OCI-LY3 (cell line): ENCODE measurements at regions not wholly inside any gene's neighbourhood (a gene's known extent, or its start where the extent isn't known, plus 50 kb on each side); places are given as distances from the start of the nearest gene placed in this dataset.

Experiments used
- EZH2phosphoT487 ChIP-seq: fragments of 200-600 bp; shearing (Covaris generic); IDR thresholded peaks from 2 replicates; pipeline ENCODE4 v1.6.1; 2018; ENCODE audit warnings: antibody characterized with exemption, mixed run types, low read depth
- TF ChIP-seq, protein P1 (sequence below): fragments of 200-600, 300-600 bp; sonication (generic); IDR thresholded peaks from 2 replicates; pipeline ENCODE4 v1.5.1; 2014; ENCODE audit warnings: antibody characterized with exemption, low read length, low read depth

- TF ChIP-seq, protein P1, sequence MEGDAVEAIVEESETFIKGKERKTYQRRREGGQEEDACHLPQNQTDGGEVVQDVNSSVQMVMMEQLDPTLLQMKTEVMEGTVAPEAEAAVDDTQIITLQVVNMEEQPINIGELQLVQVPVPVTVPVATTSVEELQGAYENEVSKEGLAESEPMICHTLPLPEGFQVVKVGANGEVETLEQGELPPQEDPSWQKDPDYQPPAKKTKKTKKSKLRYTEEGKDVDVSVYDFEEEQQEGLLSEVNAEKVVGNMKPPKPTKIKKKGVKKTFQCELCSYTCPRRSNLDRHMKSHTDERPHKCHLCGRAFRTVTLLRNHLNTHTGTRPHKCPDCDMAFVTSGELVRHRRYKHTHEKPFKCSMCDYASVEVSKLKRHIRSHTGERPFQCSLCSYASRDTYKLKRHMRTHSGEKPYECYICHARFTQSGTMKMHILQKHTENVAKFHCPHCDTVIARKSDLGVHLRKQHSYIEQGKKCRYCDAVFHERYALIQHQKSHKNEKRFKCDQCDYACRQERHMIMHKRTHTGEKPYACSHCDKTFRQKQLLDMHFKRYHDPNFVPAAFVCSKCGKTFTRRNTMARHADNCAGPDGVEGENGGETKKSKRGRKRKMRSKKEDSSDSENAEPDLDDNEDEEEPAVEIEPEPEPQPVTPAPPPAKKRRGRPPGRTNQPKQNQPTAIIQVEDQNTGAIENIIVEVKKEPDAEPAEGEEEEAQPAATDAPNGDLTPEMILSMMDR, result no peak
- no peak for TF ChIP-seq EZH2phosphoT487
Observed at GRCh38 chr4:81904121-81904520, 432.4 kb upstream of the RASGEF1B start.
